T1000 (cell line): ENCODE measurements at regions not wholly inside any gene's neighbourhood (a gene's known extent, or its start where the extent isn't known, plus 50 kb on each side); places are given as distances from the start of the nearest gene placed in this dataset.

Experiments
- DNase-seq: peaks from one replicate; lab custom pipeline; 2025; ENCODE audit warnings: mixed read lengths; lab: John Stamatoyannopoulos, UW

- no peak for DNase-seq
Measured at GRCh38 chr3:189500798-189501495, 130.2 kb upstream of the TP63 start.

GRCh38 chr3:189502256-189502655 is 128.9 kb upstream of the TP63 start:
- DNase-seq: no peak

DNA sequence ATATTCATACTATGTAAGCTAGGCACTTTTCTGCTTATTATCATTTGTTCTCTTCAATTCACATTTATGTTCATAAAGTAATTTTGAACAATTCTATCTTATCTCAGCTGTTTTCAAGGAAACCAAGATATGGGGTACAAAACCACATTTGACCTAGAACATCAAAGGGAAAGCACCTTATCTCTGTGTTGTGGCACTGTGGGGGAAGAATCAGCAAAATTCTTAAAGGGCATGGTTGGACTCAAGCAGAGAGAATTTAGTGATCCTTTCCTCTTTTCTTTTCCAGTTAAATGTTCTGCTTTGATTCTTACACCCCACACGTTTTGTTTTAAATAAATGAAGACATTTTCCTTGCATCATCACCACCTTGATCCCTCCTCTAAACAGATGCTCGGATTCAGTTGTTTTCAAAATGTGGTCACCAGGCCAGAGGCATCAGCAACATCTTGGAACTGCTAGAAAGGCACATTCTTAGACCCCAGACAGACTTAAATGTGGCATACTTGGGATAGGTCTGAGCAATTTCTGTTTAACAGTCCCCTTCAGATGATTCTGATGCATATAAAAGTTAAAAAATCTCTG is 128.4 kb upstream of the TP63 start:
- no peak for DNase-seq

DNA sequence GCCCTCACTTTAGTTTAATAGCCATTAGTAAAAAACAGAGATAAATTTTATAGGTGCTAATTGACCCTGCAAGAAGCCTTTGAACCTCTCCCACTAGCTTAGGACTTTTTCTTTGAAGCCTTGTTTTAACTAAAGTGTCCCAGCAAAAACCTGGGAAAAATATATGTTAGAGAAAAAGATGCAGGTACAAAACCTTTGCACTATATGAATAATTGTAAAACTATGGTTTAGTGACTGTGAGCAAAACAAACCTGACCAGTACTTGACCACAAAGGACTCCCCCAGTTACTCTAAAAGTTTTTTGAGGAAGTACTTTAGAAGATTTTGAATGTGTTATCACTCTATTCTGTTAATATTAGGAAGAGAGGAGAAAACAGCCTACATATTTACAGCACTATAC is 123.3 kb upstream of the TP63 start:
- no peak for DNase-seq

- no peak for DNase-seq
Measured at GRCh38 chr3:189508784-189509501, 122.2 kb upstream of the TP63 start.

- no peak for DNase-seq
Measured at GRCh38 chr3:189512039-189512438, 119.2 kb upstream of the TP63 start.

GRCh38 chr3:189512821-189513220 is 118.4 kb upstream of the TP63 start:
- DNase-seq: no peak

DNA sequence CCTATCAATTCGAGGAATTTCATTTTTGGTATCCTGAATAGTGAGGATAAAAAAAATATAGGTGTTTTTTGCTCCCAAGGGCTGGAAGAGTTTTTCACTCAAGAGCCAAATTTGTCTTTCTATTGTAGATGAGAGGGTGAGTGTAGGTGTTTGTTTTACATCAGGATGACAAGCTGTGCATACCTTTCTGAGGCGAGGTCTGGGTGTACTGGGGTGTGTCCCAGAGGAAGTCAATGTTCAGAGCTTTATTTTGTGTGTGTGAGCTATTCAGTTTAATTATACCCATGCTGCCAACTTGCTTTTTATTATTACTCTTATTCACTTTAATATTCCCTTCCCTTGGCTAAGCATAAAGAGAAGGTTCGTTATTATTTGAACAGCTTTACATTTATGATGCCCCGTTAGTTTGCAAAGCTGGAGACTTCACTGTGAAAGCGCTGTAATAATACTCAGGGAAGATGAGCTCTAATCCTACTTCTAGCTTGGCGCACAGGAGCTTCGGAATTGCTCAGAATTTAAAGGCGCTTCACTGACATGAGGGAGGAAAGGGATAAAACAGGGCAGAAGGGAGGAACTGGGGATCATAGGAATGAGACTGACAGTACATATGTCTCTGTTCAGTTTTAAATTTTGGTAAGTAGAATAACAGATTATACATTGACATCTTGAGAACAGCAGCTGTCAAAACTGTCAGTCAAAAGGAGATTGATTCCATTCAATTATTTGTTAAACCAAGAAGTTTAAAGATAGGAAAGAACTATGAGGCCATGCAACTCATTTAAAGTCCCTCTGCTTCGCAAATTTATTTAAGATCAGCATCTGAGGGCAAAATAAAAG is 117.7 kb upstream of the TP63 start:
- no peak for DNase-seq

GRCh38 chr3:189516039-189516438 is 115.2 kb upstream of the TP63 start:
- DNase-seq: no peak

GRCh38 chr3:189517981-189518380 is 113.2 kb upstream of the TP63 start:
- no peak for DNase-seq

DNA sequence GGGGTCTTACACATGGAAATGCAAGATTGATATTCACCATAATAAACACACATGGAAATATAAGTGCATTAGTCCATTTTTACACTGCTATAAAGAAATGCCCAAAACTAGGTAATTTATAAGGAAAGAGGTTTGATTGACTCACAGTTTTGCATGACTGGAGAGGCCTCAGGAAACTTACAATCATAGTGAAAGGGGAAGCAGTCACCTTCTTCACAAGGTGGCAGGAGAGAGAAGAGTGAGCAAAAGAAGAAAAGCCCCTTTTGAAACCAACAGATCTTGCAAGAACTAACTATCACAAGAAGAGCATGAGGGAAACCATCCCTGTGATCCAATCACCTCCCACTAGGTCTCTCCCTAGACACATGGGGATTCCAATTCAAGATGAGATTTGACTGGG is 111.7 kb upstream of the TP63 start:
- no peak for DNase-seq

DNA sequence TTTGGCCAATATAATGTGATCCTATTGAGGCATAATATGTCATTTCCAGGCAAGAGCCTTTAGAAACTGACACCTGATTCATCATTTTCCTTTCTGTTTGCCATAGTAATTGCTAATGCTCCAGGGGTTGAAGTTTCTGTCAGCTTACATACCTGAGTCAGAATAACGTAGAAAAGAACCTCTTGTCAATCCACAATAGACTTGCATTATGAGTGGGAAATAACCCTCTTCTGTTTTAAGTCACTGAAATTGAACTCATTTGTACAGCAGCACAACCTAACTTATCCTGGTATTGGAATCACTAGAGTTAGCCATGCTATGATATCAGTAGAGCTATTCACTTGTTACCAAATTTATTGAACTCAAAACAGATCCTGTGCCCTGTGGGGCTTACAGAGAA is 101.7 kb upstream of the TP63 start:
- no peak for DNase-seq

- DNase-seq: no peak
Measured at GRCh38 chr3:189529889-189530471, 101.2 kb upstream of the TP63 start.

GRCh38 chr3:189530822-189531221 is 100.4 kb upstream of the TP63 start:
- no peak for DNase-seq

- no peak for DNase-seq
Measured at GRCh38 chr3:189531271-189531670, 99.9 kb upstream of the TP63 start.

DNA sequence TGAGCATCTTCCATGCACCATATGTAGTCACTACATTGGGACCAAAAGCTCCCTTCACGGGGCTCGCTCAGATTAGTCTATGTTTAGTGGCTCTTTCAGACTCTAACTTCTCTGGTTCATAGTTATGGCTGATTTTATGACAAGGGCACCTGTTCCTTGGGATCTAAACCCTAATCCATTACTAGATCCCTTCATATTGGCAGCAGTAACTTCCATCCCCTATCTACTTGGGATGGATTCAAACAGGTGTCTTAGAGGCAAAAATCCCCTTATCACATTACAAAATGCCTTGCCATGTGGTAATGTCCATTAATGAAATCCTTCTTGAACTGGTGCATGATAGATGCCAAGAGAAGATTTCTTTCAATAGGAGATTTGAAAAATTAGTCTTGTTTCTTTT is 96.7 kb upstream of the TP63 start:
- DNase-seq: no peak

GRCh38 chr3:189537135-189537534 is 94.1 kb upstream of the TP63 start:
- DNase-seq: no peak

GRCh38 chr3:189547448-189547847 is 83.7 kb upstream of the TP63 start:
- no peak for DNase-seq

DNA sequence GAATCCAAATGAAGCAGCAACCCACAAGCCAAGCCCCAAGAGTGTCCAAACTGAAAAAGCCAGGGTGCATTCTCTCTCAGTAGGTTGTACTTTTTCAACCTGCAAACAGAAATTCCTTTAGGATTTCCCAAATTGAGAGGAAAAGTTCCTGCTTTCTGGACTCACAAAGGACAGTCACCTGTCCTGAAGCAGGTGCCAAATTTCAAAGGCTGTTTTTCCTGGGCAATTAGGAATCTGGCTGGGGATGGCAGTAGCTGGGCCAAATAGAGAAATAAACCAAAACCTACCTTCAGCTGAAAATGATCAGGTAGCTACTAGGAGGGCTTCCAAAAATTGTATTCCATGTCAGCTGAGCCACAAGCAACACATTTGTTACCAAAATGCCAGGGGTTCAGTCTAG is 83.1 kb upstream of the TP63 start:
- DNase-seq: no peak

GRCh38 chr3:189551007-189551406 is 80.2 kb upstream of the TP63 start:
- DNase-seq: no peak

DNA sequence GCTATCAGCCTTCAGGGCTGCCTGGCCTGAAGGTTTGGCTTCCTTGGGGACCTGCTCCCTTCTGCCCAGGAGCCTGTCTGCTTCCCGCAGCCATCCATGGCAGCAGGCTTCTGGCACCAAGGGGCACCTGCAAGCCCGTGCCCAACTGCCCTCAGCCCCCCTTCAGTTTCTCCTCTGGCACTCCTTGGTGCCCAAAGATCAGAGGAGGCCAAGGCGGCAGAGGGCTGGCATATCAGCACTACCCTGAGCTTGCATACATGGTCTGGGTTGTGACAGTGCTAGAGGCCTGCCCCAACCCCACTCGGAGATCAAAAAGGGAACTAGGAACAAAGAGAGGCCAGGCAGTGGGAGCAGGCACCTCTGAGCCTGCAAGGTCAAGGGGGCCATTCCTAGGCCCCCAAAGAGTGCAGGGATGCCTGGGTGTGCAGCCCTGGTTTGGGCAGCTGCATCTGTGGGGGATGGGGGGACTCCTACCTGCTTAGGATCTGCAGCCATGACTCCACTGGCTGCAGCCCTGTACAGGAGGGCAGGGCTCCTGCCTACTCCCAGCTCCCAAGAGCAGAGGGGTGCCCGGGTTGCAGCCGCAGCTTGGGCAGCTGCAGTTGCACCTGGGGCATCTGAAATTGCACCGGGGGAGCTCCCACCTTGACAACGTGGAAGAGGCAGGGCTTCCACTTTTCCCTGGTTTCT is 76.2 kb upstream of the TP63 start:
- no peak for DNase-seq

DNA sequence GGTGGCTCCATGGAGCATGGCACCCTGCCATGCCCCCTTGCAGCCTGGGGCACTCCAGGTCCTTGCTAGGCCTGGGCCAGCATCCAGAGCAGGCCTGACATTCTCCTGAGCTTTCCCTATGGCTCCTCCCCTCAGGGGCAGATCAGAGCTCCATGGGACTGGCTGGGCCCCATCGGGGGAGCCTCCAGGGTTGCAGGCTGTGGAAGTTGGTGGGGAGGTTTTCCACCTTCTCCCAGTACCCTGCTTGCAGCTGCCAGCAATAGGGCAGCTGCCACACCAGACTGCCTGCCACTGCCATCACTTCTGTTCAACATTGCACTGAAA is 75.7 kb upstream of the TP63 start:
- DNase-seq: no peak
